Bone marrow (tissue), 2 donors: ENCODE measurements at regions not wholly inside any gene's neighbourhood (a gene's known extent, or its start where the extent isn't known, plus 50 kb on each side); places are given as distances from the start of the nearest gene placed in this dataset.
"Not testable (repeated sequence)": the region's sequence is repeated elsewhere in the genome, so short reads cannot be mapped to it uniquely, and the experiment has no call there.

ENCODE experiments used
- DNase-seq, 2 donors: peaks; one replicate each; lab custom pipeline; 2025; lab: John Stamatoyannopoulos, UW

- DNase-seq, result no peak
These were observed 282.6 kb upstream of the MCTP2 start for GRCh38 chr15:93948726-93949125.

GRCh38 chr15:93943586-93943985 lies 287.8 kb upstream of the MCTP2 start:
- no peak for DNase-seq

- DNase-seq, result no peak
These were observed 289.1 kb upstream of the MCTP2 start for GRCh38 chr15:93942269-93942694.

- no peak for DNase-seq
These were observed 289.7 kb upstream of the MCTP2 start for GRCh38 chr15:93941697-93942096.

GRCh38 chr15:93940226-93940625 lies 291.1 kb upstream of the MCTP2 start:
- DNase-seq, result no peak

- DNase-seq, result no peak
These were observed 299.1 kb upstream of the MCTP2 start for GRCh38 chr15:93932164-93932776.

GRCh38 chr15:93929375-93930094 lies 301.8 kb upstream of the MCTP2 start:
- no peak for DNase-seq

GRCh38 chr15:93920204-93920603 lies 311.2 kb upstream of the MCTP2 start:
- no peak for DNase-seq

- DNase-seq, result not testable (repeated sequence)
These were observed 312.6 kb upstream of the MCTP2 start for GRCh38 chr15:93918801-93919200.

GRCh38 chr15:93917181-93917580 lies 314.2 kb upstream of the MCTP2 start:
- no peak for DNase-seq

- DNase-seq, result no peak
These were observed 317.5 kb upstream of the MCTP2 start for GRCh38 chr15:93913871-93914270.

- no peak for DNase-seq
These were observed 318.1 kb upstream of the MCTP2 start for GRCh38 chr15:93913310-93913709.

GRCh38 chr15:93900476-93901400 lies 330.6 kb upstream of the MCTP2 start:
- no peak for DNase-seq

GRCh38 chr15:93899817-93900216 lies 331.5 kb upstream of the MCTP2 start:
- no peak for DNase-seq

- no peak for DNase-seq
These were observed 334.0 kb upstream of the MCTP2 start for GRCh38 chr15:93897377-93897776.

GRCh38 chr15:93895976-93896770 lies 335.2 kb upstream of the MCTP2 start:
- DNase-seq, result no peak

GRCh38 chr15:93894438-93895036 lies 336.8 kb upstream of the MCTP2 start:
- no peak for DNase-seq

- DNase-seq, result no peak
These were observed 344.2 kb upstream of the MCTP2 start for GRCh38 chr15:93887151-93887550.

GRCh38 chr15:93882779-93883178 lies 348.6 kb upstream of the MCTP2 start:
- no peak for DNase-seq

- no peak for DNase-seq
These were observed 349.2 kb upstream of the MCTP2 start for GRCh38 chr15:93882141-93882540.

GRCh38 chr15:93881310-93881709 lies 350.1 kb upstream of the MCTP2 start:
- DNase-seq, result no peak
